ENCODE measurements at regions not wholly inside any gene's neighbourhood (a gene's known extent, or its start where the extent isn't known, plus 50 kb on each side); places are given as distances from the start of the nearest gene placed in this dataset.
"Not testable (repeated sequence)": the region's sequence is repeated elsewhere in the genome, so short reads cannot be mapped to it uniquely, and the experiment has no call there.

DNA sequence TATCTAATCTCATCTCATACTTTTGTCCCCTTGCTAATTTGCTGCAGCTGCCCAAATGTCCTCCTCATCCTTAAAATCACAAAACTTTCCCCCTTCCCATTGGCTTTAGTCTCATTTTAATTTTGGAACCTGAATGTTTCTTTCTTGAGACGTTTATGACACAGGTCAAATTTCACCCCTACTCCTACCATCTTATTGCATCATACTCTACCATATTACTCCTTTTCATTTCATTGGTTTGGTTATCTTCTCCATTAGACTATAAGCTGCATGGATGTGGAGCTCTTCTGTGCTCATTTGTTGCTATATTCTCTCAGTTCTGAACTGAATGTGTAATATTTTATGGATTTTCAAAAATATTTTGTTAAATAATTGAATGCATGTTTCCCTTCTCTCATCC, 688.6 kb downstream of the CBLN4 start:
- H3K4me1 ChIP-seq (ENCODE audit: insufficient read depth): no peaks in the 10 kb centered on the region
- no peak overlapping the region for H3K27ac ChIP-seq
- no peaks in the 10 kb centered on the region for H3K9me3 ChIP-seq (ENCODE audit: low read depth)
- TF ChIP-seq, protein P1, sequence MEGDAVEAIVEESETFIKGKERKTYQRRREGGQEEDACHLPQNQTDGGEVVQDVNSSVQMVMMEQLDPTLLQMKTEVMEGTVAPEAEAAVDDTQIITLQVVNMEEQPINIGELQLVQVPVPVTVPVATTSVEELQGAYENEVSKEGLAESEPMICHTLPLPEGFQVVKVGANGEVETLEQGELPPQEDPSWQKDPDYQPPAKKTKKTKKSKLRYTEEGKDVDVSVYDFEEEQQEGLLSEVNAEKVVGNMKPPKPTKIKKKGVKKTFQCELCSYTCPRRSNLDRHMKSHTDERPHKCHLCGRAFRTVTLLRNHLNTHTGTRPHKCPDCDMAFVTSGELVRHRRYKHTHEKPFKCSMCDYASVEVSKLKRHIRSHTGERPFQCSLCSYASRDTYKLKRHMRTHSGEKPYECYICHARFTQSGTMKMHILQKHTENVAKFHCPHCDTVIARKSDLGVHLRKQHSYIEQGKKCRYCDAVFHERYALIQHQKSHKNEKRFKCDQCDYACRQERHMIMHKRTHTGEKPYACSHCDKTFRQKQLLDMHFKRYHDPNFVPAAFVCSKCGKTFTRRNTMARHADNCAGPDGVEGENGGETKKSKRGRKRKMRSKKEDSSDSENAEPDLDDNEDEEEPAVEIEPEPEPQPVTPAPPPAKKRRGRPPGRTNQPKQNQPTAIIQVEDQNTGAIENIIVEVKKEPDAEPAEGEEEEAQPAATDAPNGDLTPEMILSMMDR (IDR thresholded peaks at IDR 0.05; ENCODE audit: poor library complexity): no peak
- no peak for TF ChIP-seq EZH2 (IDR thresholded peaks at IDR 0.05; ENCODE audit: borderline replicate concordance)
- TF ChIP-seq EZH2phosphoT487 (IDR thresholded peaks at IDR 0.05; ENCODE audit: low read depth, severe bottlenecking, unreplicated experiment): no peak
- H3K9me2 ChIP-seq (replicated peaks; ENCODE audit: insufficient read depth): no peaks in the 10 kb centered on the region
- WGBS (ENCODE audit: low lambda C conversion rate, missing lambda C conversion rate): 66% methylated on average over 1 of the region's 1 CpG
- no peak overlapping the region for H3K4me3 ChIP-seq
- no peaks in the 10 kb centered on the region for H3K79me2 ChIP-seq
- no peak overlapping the region for H3K4me2 ChIP-seq
- H3K27me3 ChIP-seq: no peaks in the 10 kb centered on the region
- H3K36me3 ChIP-seq (replicated peaks; ENCODE audit: insufficient read depth, low read depth): no peaks in the 10 kb centered on the region
- H4K20me1 ChIP-seq (ENCODE audit: insufficient read depth, poor library complexity, severe bottlenecking): no peaks in the 10 kb centered on the region
- H2AFZ ChIP-seq: no peak overlapping the region
- DNase-seq (ENCODE audit: low spot score): no peak

DNA sequence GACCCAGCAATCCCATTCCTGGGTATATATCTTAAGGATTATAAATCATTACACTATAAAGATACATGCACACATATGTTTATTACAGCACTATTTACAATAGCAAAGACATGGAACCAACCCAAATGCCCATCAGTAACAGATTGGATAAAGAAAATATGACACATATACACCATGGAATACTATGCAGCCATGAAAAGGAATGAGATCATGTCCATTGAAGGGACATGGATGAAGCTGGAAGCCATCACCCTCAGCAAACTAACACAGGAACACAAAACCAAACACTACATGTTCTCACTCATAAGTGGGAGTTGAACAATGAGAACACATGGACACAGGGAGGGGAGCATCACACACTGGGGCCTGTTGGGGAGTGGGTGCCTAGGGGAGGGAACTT, 694.5 kb downstream of the CBLN4 start:
- not testable (repeated sequence) for H3K36me3 ChIP-seq (replicated peaks; ENCODE audit: insufficient read depth, low read depth); DNase-seq (ENCODE audit: low spot score); H2AFZ ChIP-seq; H3K4me2 ChIP-seq; H3K4me1 ChIP-seq (ENCODE audit: insufficient read depth); H3K9me2 ChIP-seq (replicated peaks; ENCODE audit: insufficient read depth); H3K79me2 ChIP-seq; H4K20me1 ChIP-seq (ENCODE audit: insufficient read depth, poor library complexity, severe bottlenecking); H3K4me3 ChIP-seq; H3K9me3 ChIP-seq (ENCODE audit: low read depth); H3K27ac ChIP-seq; H3K27me3 ChIP-seq

DNA sequence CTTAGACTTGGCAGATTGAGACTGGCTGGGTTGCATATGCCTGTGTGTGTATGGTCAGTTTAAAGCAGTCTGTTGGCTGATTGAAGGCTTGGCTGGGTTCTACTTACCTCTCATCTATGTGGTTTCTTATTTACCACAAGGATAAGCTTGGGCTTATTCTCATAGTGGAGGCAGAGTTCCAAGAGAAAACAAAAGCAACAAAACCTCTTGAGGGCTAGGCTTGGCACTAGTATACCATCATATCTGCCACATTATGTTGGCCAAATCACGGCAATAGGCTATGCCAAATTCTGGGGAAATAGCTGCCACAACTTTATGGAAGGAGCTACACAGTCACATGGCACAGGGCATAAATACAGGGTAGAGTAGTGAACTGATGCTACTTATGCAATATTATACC, 714.1 kb downstream of the CBLN4 start:
- H3K4me3 ChIP-seq: no peak overlapping the region
- TF ChIP-seq, protein P1 (IDR thresholded peaks at IDR 0.05; ENCODE audit: poor library complexity): no peak
- no peak for TF ChIP-seq EZH2 (IDR thresholded peaks at IDR 0.05; ENCODE audit: borderline replicate concordance)
- no peak for TF ChIP-seq EZH2phosphoT487 (IDR thresholded peaks at IDR 0.05; ENCODE audit: low read depth, severe bottlenecking, unreplicated experiment)
- H3K4me2 ChIP-seq: no peak overlapping the region
- H3K4me1 ChIP-seq (ENCODE audit: insufficient read depth): no peaks in the 10 kb centered on the region
- DNase-seq (ENCODE audit: low spot score): no peak
- no peaks in the 10 kb centered on the region for H3K9me2 ChIP-seq (replicated peaks; ENCODE audit: insufficient read depth)
- no peaks in the 10 kb centered on the region for H4K20me1 ChIP-seq (ENCODE audit: insufficient read depth, poor library complexity, severe bottlenecking)
- H3K36me3 ChIP-seq (replicated peaks; ENCODE audit: insufficient read depth, low read depth): no peaks in the 10 kb centered on the region
- WGBS (ENCODE audit: low lambda C conversion rate, missing lambda C conversion rate): 90% methylated on average over 1 of the region's 1 CpG
- no peaks in the 10 kb centered on the region for H3K27me3 ChIP-seq
- H2AFZ ChIP-seq: no peak overlapping the region
- H3K27ac ChIP-seq: no peak overlapping the region
- no peaks in the 10 kb centered on the region for H3K9me3 ChIP-seq (ENCODE audit: low read depth)
- no peaks in the 10 kb centered on the region for H3K79me2 ChIP-seq

DNA sequence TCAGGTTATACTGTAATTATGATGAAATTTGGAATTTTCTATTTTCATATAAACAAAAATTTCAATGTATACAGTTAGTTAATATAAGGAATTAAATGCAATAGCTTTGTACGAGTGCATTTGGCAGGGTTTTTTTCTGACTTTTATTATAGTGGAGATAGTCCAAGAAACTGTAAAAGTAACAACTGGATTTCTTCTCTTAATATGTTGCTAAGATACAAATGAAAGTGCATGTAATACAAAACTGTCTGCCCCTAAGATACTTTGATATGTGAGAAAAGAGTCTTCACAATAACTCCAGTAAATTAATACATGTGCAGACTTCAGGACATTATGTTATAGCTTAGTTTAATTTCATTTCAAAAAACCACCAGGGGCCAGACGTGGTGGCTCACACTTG, 721.4 kb downstream of the CBLN4 start:
- no peaks in the 10 kb centered on the region for H3K9me3 ChIP-seq (ENCODE audit: low read depth)
- H3K4me3 ChIP-seq: no peak overlapping the region
- no peak overlapping the region for H3K4me2 ChIP-seq
- no peaks in the 10 kb centered on the region for H3K9me2 ChIP-seq (replicated peaks; ENCODE audit: insufficient read depth)
- H3K36me3 ChIP-seq (replicated peaks; ENCODE audit: insufficient read depth, low read depth): no peaks in the 10 kb centered on the region
- no peaks in the 10 kb centered on the region for H4K20me1 ChIP-seq (ENCODE audit: insufficient read depth, poor library complexity, severe bottlenecking)
- TF ChIP-seq EZH2phosphoT487 (IDR thresholded peaks at IDR 0.05; ENCODE audit: low read depth, severe bottlenecking, unreplicated experiment) (no peak), EZH2 (IDR thresholded peaks at IDR 0.05; ENCODE audit: borderline replicate concordance) (no peak)
- TF ChIP-seq, protein P1 (IDR thresholded peaks at IDR 0.05; ENCODE audit: poor library complexity): no peak
- H3K27ac ChIP-seq: no peak overlapping the region
- DNase-seq (ENCODE audit: low spot score): no peak
- no peak overlapping the region for H2AFZ ChIP-seq
- H3K4me1 ChIP-seq (ENCODE audit: insufficient read depth): no peaks in the 10 kb centered on the region
- H3K27me3 ChIP-seq: no peaks in the 10 kb centered on the region
- H3K79me2 ChIP-seq: no peaks in the 10 kb centered on the region
- 62% methylated on average over 2 of the region's 2 CpGs for WGBS (ENCODE audit: low lambda C conversion rate, missing lambda C conversion rate)
